ENCODE measurements at regions not wholly inside any gene's neighbourhood (a gene's known extent, or its start where the extent isn't known, plus 50 kb on each side); places are given as distances from the start of the nearest gene placed in this dataset.

- Histone ChIP-seq H3K4me1 (ENCODE audit: control insufficient read depth in 1 of 2, insufficient read depth in 2 of 2, low read depth in 1 of 2, low read length in 1 of 2) (no peaks in the 10 kb centered on the region; a peak in 1 of 4 replicates), H3K9ac (no peak overlapping the region), H3K27me3 (ENCODE audit: insufficient read depth) (no peaks in the 10 kb centered on the region), H3K27ac (ENCODE audit: low read depth in 2 of 2, low read length in 1 of 2) (no peak overlapping the region), H3K36me3 (replicated peaks in 1 of 2; ENCODE audit: control insufficient read depth in 1 of 2, insufficient read depth in 2 of 2, low read length in 1 of 2) (no peaks in the 10 kb centered on the region), H3K9me3 (no peaks in the 10 kb centered on the region), H3K4me2 (no peak overlapping the region), H3K9me2 (no peaks in the 10 kb centered on the region), H3F3A (replicated peaks; ENCODE audit: insufficient read depth) (peaks cover 3% of the 10 kb centered on the region), H3K4me3 (ENCODE audit: low read depth in 2 of 2, low read length in 1 of 2) (no peak overlapping the region), H4K20me1 (ENCODE audit: insufficient read depth) (no peaks in the 10 kb centered on the region), H3K79me2 (ENCODE audit: insufficient read depth) (no peaks in the 10 kb centered on the region), H2AFZ (ENCODE audit: low read depth) (no peak overlapping the region)
- WGBS (ENCODE audit: low lambda C conversion rate), result 41% methylated on average over 2 of the region's 2 CpGs
- ChIA-PET POLR2A (no interaction called here), CTCF (no interaction called here)
- DNase-seq, result no peak
- TF ChIP-seq EP300 (IDR thresholded peaks at IDR 0.05; ENCODE audit: borderline replicate concordance in 1 of 2, low read depth in 1 of 2, low read length in 1 of 2), result no peak
These were observed 287.1 kb upstream of the PRDM1 start for GRCh38 chr6:105799056-105799455.

- Histone ChIP-seq H3K9ac (no peak overlapping the region), H3K36me3 (replicated peaks in 1 of 2; ENCODE audit: control insufficient read depth in 1 of 2, insufficient read depth in 2 of 2, low read length in 1 of 2) (no peaks in the 10 kb centered on the region), H3K79me2 (ENCODE audit: insufficient read depth) (no peaks in the 10 kb centered on the region), H4K20me1 (ENCODE audit: insufficient read depth) (no peaks in the 10 kb centered on the region), H3F3A (replicated peaks; ENCODE audit: insufficient read depth) (no peaks in the 10 kb centered on the region), H3K4me2 (peak overlapping the region; percentile 39; the same call in 1 of the 2 replicates), H2AFZ (ENCODE audit: low read depth) (no peak overlapping the region), H3K9me3 (no peaks in the 10 kb centered on the region), H3K9me2 (no peaks in the 10 kb centered on the region), H3K27ac (ENCODE audit: low read depth in 2 of 2, low read length in 1 of 2) (peak overlapping the region in 1 of 2 experiments; percentile 31; a peak in 1 of 4 replicates), H3K27me3 (ENCODE audit: insufficient read depth) (no peaks in the 10 kb centered on the region), H3K4me1 (ENCODE audit: control insufficient read depth in 1 of 2, insufficient read depth in 2 of 2, low read depth in 1 of 2, low read length in 1 of 2) (no peaks in the 10 kb centered on the region; a peak in 1 of 4 replicates), H3K4me3 (ENCODE audit: low read depth in 2 of 2, low read length in 1 of 2) (peak overlapping the region in 1 of 2 experiments; percentile 5; a peak in 2 of 4 replicates)
- ChIA-PET POLR2A (no interaction called here), CTCF (no interaction called here)
- no peak for DNase-seq
- TF ChIP-seq FOSL2 (IDR thresholded peaks at IDR 0.05; ENCODE audit: borderline replicate concordance, low read depth), result no peak
- TF ChIP-seq RCOR1 (IDR thresholded peaks at IDR 0.05; ENCODE audit: low read length), result no peak
- no peak for TF ChIP-seq NFIC (IDR thresholded peaks at IDR 0.05; ENCODE audit: borderline replicate concordance)
- TF ChIP-seq TAF1 (IDR thresholded peaks at IDR 0.05; ENCODE audit: borderline replicate concordance, low read depth, low read length), result no peak
- no peak for TF ChIP-seq POLR2AphosphoS5 (IDR thresholded peaks at IDR 0.05; ENCODE audit: low read depth, low read length)
- TF ChIP-seq TCF12 (IDR thresholded peaks at IDR 0.05), result no peak
- no peak for TF ChIP-seq RXRA (IDR thresholded peaks at IDR 0.05; ENCODE audit: borderline replicate concordance, low read depth)
- no peak for TF ChIP-seq PBX3 (IDR thresholded peaks at IDR 0.05)
- no peak for TF ChIP-seq USF1 (IDR thresholded peaks at IDR 0.05; ENCODE audit: borderline replicate concordance, low read depth)
- TF ChIP-seq GATA2 (CRISPR knock-in tag; IDR thresholded peaks at IDR 0.05), result no peak
- 7% methylated on average over 4 of the region's 4 CpGs for WGBS (ENCODE audit: low lambda C conversion rate)
These were observed 288.1 kb upstream of the PRDM1 start for GRCh38 chr6:105797983-105798453.
